ENCODE measurements at regions not wholly inside any gene's neighbourhood (a gene's known extent, or its start where the extent isn't known, plus 50 kb on each side); places are given as distances from the start of the nearest gene placed in this dataset.
"Not testable (repeated sequence)": the region's sequence is repeated elsewhere in the genome, so short reads cannot be mapped to it uniquely, and the experiment has no call there.

GRCh38 chr13:62767473-62767872 is 1351.8 kb upstream of the PCDH20 start:
- DNase-seq = no peak

DNA sequence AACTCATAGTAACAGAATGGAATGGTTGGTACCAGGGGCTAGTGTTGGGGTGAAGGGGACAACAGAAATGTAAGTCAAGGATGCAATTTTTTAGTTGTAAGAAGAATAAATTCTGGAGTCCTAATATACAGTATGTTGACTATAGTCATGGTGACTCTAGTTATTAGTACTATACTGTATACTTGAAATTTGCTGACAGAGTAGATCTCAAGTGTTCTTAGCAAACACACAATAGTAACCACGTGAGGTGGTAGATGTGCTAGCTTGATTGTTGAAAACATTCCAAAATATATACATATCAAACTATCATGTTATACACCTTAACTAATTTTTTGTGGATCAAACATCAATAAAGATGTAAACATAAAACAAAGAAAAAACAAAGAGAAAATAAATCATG is 1345.1 kb upstream of the PCDH20 start:
- DNase-seq = no peak

- DNase-seq = no peak
These were observed 1332.0 kb upstream of the PCDH20 start for GRCh38 chr13:62747629-62748028.

GRCh38 chr13:62747152-62747551 is 1331.5 kb upstream of the PCDH20 start:
- no peak for DNase-seq

DNA sequence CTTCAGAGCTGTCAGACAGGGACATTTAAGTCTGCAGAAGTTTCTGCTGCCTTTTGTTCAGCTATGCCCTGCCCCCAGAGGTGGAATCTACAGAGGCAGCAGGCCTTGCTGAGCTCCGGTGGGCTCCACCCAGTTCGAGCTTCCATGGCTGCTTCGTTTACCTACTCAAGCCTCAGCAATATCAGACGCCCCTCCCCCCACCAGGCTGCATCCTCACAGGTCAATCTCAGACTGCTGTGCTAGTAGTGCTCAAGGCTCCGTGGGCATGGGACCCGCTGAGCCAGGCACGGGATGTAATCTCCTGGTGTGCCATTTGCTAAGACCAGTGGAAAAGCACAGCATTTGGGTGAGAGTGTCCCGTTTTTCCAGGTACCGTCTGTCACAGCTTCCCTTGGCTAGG is 1314.1 kb upstream of the PCDH20 start:
- not testable (repeated sequence) for DNase-seq

DNA sequence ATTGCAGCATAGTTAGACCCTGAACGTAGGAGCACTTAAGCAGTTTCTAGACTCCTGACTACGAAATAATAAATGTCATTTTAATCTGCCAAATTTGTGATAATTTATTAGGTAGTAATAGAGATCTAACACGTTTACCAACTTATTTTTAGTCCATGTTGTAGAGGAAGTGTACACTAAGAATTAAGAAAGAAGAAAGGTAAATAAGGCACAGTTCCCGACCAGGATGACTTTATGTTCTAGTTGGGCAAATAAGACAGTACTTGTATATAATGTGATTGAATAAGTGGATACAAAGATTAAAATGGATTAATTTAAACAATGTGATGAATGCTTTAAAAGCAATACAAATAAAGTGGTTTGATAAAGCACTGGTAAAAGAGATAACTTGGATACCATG is 1306.2 kb upstream of the PCDH20 start:
- no peak for DNase-seq

DNA sequence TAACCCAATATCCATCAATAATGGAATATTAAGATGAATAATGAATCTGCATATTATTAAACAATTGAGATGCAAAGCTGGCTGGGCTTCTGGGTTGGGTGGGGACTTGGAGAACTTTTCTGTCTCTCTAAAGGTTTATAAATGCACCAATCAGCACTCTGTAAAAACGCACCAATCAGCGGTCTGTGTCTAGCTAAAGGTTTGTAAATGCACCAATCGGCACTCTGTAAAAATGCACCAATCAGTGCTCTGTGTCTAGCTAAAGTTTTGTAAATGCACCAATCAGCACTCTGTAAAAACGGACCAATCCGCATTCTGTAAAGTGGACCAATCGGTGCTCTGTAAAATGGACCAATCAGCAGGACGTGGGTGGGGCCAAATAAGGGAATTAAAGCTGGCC is 1296.3 kb upstream of the PCDH20 start:
- DNase-seq = not testable (repeated sequence)

DNA sequence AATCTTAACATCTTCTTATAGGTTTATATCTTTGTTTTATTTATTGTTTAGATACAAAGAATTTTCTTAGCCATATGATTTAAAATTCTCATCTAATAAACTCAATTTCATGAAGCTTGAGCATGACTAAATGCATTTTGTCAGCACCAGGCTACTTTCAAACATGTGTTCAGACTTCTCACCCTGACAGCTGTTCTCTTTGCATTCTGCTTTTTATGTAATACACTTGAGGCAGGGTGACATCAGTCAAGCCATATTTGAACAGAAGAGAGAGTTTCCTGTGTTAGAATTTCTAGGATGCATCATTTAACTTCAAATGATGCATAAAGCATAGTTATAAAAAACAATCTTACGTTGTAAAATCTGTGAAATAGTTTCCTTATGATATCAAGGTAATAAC is 1295.1 kb upstream of the PCDH20 start:
- DNase-seq = no peak

GRCh38 chr13:62706048-62706447 is 1290.4 kb upstream of the PCDH20 start:
- no peak for DNase-seq

- DNase-seq = no peak
These were observed 1289.2 kb upstream of the PCDH20 start for GRCh38 chr13:62704875-62705274.

- DNase-seq = no peak
These were observed 1286.9 kb upstream of the PCDH20 start for GRCh38 chr13:62702502-62702901.

DNA sequence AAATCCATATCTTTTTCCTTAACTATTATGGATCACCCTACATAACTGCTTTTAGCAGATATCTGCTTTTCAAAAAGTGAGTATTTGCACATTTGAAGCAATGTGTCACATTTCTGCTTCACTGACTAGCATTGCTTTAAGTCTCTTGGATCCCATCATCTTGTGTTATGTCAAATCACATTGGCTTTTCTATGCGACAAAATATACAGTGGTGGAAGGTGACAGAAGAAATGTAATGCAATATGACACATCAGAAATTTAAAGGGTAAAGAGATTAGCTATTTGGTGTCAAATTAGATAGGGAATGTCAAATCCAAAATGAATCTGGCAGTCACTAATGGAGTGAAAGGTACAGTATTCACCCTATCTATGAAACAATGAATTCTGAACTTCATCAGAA is 1282.1 kb upstream of the PCDH20 start:
- no peak for DNase-seq

GRCh38 chr13:62696490-62696889 is 1280.8 kb upstream of the PCDH20 start:
- no peak for DNase-seq

DNA sequence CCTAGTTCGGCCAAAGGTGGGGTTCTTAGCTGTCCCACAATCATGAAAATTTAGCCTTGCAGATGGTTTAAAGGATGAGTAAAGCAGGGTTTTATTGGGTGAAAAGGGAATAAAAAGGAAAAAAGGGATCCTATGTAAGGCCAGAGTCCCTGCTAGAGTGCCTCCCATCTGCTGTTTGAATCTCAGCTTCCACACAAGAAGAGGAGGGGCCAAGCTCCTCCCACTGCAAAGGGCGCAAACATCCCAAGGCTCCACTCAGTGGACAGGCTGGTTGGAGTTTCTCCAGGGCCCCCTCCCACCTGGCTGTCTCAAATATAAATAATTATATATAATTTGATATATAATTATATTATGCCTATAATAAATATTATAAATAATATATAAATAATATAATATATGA is 1272.1 kb upstream of the PCDH20 start:
- DNase-seq = no peak

GRCh38 chr13:62684359-62684758 is 1268.7 kb upstream of the PCDH20 start:
- no peak for DNase-seq

DNA sequence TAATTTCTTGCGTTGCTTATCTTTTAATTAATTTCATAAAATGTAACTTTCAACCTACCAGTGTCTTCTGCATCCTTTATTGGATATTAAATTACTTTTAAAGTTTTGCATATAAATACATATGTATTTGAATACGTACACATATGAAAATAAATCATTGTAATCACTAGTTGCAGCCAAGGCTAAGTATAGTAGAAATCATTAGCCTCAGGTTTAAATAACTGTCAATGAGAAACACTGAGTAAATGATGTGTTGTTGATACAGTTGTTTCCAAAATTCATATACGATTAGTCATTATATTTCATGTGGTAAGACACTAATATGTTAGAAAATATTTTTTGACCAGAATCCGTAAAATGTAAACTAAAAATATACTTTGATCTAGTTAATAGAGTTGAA is 1267.1 kb upstream of the PCDH20 start:
- DNase-seq = no peak

DNA sequence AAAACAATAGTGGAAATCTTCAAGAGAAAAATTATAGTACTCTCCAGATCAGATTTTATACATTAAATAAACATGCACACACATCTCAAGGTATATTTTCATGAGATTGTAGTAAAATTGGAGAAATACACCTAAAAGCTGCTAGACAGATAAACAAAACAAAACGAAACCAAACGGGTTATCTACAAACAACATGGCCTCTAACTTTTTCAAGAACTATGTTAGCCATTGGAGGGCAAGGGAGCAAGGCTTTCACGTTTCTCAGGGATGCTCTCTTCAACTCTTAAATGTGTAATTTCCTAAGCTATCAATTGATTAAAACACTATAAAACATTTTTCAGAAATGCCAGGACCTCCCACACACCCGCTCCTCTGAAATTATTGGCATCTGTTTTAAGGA is 1262.4 kb upstream of the PCDH20 start:
- DNase-seq = no peak

DNA sequence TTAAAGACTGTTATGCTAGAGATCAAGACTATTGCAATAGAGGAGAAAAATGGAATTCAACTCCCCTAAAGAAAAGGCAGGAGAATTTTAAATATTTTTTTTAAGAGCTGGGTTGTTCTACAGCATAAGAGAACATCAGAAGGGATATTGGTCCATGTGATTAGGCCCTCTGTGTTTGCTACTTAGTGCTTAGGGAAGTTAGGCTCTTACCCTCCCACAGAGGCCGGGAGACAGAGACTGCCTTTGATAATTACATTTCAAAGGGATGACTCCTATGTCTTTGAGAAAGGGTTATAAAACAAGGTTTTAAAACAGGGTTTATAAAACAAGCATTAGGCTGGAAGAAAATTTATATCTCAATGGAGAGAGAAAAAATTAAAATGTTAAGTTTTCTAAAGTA is 1248.1 kb upstream of the PCDH20 start:
- DNase-seq = no peak

GRCh38 chr13:62659365-62659764 is 1243.7 kb upstream of the PCDH20 start:
- no peak for DNase-seq

GRCh38 chr13:62653371-62653770 is 1237.7 kb upstream of the PCDH20 start:
- no peak for DNase-seq

DNA sequence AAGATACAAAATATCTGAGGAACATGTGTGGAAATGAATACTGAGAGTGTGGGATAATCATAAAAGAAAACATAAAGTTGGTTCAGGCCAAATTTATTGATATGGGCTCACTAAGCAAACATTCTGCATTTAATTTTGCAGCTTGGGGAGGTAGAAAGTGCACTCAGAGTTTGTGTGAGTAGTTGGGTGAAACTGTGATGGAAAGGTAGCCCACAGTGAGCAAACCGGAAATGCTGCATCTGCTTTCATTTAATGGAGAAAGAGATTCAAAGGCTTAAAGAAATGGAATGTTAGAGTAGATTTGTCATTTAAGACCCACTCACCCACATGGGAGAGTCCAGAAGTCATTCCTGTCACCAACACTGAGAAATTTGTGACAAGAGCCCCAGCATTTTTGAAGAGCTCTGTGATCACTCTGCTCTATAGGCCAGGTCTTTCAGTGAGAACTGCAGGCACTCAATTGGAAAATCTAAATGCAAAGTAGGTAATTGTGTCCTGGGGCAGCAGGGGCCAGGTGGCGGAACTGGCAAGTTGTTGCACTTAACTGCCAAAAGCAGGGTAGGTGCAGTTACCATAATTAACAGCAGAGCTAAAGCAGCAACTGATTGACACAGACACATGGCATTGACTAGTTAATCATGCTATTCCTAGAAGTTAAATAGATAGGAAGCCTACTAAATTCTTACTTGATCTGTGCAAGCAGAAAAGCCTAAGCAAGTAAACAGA is 1228.3 kb upstream of the PCDH20 start:
- DNase-seq = no peak

- no peak for DNase-seq
These were observed 1227.4 kb upstream of the PCDH20 start for GRCh38 chr13:62643007-62643483.

DNA sequence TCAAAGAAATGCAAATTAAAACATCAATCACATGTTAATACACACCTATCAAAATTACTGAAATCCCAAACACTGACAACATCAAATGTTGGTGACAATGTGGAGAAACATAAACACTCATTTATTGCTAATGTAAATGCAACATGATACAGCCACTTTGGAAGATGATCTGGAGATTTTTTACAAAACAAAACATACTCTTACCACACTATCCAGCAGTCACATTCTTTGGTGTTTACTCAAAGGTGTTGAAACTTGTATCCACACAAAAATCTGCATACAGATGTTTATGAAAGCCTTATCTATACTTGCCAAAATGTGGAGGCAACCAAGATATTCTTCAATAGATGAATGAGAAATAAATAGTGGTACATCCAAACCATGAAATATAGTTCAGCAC is 1219.5 kb upstream of the PCDH20 start:
- DNase-seq = no peak

DNA sequence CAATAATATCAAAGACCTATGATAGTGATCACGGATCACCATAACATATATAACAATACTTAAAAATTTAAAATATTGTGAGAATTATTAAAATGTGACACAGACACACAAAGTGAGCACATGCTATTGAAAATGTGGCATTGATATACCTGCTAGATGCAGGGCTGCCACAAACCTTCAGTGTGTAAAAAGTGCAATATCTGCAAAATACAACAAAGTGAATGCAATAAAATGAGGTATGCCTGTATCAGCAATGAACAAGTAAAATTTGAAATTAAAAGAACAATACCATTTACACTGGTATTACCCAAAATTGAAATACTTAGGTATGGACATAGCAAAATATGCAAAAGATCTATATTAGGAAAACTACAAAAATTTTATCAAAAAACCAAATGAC is 1217.8 kb upstream of the PCDH20 start:
- no peak for DNase-seq

DNA sequence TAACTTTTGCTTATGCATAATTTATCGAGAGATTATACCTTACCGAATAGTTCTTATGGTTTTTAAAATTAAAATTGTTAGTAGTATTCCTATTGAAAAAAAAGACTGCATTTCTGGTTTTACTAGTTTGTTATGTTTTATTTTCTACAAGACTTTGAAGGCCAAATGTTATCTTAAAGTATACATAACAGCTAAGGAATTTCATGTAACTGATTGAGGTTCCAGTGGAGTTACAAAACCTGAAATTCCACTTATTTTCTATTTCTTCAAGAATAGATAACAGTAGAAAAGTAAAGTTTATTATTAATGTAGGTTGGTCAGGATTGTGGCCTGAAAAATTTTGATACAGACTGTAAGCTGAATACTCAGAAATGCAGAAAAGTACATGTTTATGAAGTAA is 1216.0 kb upstream of the PCDH20 start:
- DNase-seq = no peak

Data from stimulated activated naive CD4-positive, alpha-beta T cell (primary cell).